NCI-H2029 (cell line): ENCODE measurements at regions not wholly inside any gene's neighbourhood (a gene's known extent, or its start where the extent isn't known, plus 50 kb on each side); places are given as distances from the start of the nearest gene placed in this dataset.

ENCODE experiments used
- DNase-seq: peaks from one replicate; lab custom pipeline; 2025; lab: John Stamatoyannopoulos, UW

DNA sequence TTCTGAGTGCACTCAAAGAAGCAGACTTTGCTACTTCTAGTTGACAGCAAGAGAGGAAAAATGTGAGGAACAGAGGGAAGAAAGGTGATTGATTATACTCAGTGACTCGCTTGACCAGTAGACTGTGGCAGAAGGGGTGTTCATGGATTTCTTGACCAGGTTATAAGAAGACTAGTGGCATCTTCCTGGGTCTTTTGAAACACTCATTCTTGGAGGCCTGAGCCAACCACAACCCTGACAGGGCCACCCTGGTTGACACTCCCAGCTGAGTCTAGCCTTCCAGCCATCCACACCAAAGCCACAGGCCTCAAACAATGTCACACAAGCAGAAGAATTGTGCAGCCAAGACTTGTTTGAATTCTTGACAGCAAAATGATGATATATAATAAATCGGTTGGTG, 366.3 kb downstream of the SS18 start:
- no peak for DNase-seq

DNA sequence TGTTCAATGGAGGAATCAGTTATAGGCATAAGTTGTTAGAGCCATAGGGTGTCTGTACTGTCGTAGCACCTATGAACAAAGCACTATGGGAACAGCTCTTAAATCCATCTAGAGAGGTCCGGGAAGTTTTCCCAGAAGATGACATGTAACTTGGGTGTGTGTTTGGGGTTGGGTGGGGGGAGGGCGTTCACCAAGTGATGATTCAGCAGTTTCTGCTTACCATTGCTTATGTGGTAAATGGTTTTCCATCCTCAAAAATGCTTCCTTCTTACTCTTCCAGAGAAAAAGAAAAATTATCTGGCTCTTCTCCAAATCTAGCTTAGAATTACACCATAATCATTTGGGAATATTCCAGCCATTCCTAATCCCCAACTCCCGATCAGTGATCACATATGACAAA, 361.1 kb upstream of the ZNF521 start:
- no peak for DNase-seq

DNA sequence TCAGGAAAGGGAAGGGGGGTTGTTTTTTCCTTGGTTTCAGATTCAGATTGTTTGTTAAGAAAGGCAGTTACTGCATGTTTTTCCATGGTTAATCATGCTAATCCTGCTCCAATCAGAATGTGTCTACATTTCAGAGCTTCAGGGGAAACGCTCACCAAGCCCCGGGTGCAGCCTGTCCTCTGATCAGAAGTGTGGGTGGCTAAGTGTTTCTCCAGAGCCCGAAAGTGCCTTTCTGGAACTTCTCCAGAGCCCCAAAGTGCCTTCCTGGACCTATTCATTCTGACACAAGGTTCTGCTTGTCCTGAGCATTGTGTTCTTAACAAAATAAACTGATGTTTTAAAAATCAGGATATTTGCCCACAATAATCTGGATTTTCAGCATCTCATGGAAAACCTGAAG, 359.0 kb upstream of the ZNF521 start:
- DNase-seq: no peak

DNA sequence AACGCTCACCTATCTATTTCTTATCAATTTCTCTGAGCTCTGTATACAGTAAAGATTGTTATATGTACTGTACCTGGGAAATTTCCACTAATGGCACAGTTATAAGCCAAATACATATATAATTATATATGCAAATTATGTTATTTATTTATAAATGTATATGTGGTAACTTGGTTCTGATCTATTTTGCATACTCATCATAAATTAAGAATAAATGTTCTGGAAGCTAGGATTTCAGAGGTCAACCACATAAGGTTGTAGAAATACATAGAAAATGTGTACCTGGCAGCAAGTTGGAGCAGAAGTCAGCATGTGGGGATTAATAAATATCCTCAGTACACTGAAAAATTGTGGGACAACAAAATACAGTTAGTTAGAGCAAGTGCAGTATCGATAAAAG, 353.7 kb upstream of the ZNF521 start:
- no peak for DNase-seq

DNA sequence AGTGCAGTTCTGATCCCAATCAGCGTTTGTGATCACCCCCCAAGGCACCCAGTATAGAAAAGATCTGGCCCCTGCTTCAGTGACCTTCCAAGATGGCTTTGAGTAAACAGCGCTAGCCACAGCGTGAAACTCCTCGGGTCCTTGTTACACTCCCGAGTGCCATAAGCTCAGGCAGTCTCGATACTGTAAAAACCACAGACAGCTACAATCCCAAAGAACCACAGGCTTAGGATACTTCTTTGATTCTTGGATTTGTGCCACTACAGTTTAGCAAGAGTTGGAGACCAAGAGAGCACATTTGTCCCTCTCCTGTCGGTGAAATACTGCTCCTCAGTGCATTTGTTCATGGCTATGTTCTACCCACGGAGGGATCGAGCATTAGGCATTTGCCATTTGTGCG, 352.5 kb upstream of the ZNF521 start:
- DNase-seq: no peak

DNA sequence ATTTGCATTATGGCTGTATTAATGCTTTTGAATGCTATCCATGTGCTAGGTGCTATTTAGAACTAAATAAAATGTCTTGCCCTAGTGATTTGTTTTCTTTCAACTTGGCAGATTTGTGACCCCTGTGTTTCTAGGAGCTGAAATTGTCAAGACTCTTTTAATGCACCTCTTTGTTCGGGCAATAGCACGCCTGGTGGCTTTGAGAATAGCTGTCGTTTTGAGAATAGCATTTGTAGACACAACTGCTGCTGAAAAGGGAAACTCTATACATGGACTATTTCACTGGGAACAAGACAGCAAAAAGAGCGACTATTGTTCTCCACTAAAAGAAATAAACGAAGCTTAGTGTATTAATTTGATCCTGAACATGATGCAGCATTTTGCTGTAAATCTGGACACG, 352.1 kb upstream of the ZNF521 start:
- no peak for DNase-seq

DNA sequence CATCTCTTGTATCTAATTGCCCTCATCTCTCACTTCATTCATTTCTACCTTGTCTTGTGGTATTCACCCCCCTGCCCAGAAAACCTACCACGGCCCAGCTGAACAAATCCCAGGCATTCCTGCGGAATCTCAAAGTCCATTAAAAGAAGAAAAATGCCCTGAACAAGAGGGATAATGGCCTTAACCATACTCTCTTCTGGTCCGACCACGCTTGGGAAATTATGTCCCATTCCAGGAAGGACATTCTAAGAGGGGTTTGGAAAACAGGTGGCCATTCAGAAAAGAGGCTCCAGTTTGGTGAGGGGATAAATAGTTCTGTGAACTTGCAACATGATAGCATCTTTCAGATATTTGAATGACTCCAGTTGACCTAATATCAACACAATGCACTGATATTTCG, 349.9 kb upstream of the ZNF521 start:
- DNase-seq: no peak

DNA sequence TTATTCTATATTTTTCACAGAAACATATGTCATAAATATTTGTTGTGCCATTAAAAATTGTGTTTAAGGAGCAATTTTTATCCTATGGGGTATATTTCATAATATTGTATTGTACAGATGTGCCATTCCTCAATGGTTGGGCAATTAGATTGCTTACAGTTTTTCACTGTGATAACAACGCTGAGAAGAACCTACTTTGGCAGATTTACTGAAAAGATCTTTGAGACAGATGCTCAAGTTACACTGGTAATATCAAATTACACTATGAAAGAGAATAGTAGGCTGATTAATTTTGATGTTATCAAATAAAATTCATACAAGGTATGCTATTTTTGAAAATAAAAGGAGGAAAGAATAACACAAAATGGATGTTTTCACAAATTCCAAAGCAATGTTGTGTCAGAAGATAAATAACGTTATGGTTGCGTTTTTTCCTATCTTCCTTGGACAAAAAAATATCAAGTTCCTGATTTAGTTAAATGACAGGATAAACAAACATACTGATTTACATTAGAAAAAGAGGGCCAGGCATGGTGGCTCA, 335.1 kb upstream of the ZNF521 start:
- DNase-seq: no peak

DNA sequence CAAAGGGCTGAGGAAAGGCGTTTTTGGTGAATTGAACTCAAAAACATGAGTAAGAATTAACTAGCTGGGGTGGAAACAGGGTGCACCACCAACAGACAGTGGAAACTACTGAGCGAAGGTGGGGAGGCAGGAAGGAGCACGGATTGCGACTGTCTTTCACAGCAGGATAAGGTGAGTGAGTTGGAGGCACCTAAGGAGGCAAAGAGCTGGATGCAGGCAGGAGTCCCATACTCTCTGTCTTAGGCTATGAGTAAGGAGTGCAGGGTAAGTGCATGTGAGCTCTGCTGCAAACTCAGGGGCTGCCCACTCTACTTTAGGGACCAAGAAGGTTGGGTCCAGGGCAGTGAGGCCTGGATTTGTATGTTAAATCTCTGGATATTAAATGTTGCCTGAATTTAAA, 333.1 kb upstream of the ZNF521 start:
- no peak for DNase-seq

DNA sequence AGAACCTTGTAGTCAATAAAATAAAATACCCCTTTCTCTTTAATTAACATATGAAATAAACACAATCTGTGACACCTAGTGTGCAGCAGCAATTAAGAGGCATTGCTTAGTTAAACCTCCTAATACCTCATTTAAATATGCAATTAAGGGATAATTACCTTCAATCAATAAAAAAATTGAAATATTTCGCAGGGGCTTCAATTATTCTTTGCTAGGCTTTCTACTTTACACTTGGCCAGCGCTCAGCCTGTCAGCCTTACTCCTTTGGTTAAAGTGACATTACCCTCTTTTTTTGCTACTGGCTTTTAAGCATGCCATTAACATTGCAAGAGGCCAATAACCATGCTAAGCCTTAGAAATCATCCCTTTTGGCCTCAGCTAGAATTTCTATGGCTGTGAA, 327.5 kb upstream of the ZNF521 start:
- DNase-seq: no peak

DNA sequence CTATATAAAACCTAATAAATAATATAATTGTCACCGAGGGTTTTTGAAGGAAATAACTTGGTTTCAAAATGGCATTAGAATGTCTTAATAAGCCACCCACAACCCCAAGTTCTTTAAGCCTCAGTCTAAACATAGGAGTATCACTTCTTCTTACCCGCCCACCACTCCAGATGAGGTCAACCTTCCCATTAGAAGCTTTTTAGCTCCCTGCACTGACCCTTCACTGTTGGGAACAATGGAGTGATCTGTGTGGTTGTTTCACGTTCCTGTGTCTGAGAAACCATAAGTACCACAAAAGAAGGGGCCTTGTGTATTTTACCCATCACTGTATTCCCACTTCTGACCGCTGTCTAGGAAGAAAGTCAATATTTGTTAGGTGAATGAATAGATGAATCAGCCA, 326.3 kb upstream of the ZNF521 start:
- DNase-seq: no peak

DNA sequence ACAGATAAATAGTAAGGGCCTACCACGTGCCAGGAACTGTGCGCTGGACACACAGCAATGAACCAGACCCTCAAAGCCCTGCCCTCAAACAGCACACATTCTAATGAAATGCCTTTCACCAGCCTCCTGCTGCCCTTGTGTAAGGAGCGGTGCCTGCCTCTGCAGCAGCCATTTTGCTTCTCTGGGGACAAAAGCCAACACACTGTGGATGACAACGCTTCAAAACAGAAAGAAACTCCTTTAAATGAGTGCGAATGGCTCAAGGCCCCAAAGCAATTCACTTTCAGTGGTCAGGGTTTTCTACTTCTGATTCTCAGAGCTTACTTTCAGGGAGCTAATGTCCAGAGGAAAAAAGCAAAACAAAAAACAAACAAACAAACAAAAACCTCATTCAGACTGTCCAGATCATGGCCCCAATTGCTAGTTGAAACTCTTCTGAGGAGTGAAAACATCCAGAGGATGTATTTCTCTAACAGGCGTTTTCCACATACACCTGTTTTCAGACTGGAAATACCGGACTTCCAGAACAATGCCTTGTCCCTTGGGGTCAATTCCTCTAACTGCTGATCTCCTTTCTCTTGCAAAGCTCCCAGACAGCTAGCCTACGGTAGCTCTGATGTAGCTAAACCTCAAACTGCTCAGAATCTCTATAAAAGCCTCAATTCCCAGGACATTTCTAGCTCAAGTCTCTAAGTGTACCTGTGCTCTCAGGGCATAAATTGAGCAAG, 323.3 kb upstream of the ZNF521 start:
- DNase-seq: no peak

DNA sequence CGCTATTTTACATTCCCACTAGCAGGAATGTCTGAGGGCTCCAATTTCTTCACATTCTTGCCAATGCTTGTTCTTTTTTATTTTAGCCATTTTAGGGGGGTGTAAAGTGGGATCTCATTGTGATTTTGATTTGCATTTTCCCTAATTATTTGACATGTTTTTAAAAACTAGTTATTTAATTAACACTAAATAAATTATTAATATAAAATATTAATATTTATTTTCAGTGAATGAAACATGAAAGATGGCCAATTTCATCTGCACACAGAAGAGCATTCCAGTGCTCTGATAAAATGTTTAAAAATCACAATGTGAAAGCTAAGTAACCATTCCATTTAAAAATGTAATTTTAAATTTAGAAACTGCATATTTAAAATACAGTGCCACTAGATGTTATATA, 322.2 kb upstream of the ZNF521 start:
- no peak for DNase-seq

DNA sequence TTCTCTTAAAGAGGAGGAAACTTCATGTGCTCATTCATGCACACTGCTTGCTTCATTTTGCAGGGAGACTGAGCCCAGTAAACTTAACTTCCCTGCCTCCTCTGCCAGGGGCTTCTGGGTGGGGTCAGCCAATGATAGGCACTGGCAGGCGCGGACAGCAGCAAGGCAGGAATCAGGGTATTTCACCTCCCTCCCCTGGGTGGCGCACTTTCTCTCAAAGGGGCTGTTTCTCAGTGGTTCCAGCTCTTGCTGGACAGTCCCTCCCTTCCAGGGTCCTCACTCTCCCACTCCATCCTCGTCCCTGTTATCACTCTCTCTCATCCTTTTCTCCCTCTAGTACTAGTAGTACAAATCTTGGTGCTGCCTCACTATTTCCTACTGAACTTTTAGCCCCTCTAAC, 320.5 kb upstream of the ZNF521 start:
- DNase-seq: no peak

DNA sequence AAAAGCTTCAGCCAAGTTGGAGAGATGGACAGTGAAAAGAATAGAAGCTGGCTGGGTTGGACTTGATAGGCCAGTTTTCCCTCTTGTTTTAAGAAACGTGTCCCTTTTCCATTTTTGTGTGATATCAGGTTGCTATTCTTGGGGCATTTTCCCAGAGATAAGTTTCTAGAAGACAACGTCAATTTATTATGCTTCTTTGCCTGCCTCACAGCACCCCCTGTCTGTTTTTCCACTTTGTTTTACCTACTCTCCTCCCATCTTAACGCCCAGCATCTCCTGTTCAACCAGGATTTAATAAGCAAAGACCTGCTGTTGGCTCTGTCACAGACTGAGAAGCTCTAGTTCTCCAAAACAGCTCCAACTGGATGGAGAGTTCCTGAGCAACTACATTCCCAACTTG, 317.8 kb upstream of the ZNF521 start:
- no peak for DNase-seq

DNA sequence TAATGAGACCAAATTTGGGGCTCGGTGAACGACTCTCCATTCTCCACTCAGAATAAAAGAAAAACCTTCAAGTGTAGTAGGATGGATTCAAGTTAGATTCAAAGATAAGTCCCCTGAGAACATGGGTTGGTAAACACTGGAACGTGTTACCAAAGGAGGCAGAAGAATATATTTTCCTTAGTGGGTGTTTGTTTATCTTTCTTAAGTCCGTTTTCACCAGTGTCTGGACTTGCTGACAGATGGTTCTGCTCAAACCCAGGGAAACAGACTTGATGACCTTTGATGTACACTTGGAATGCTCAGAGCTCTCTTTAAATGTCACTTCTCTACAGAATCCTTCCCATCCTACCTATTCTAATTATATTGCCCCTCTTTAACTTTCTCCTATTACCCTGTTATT, 310.3 kb upstream of the ZNF521 start:
- no peak for DNase-seq

DNA sequence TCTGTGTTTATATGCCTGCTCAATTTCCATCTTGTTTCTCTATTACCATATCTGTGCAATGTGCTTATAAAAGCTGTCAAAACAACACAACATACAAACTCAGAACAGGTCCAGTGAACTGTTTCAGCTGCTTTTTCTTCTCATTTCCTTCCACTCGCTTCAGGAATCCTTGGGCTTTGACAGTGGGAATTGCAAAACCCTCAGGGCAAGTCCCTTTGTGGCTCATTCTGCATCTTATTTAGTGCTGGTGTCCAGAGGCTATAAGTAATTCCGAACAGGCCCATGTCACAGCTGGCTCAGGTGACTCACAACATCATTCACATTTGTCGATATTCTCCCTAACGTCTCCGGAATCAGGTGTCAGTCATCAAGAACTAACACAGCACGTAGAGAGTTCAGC, 309.9 kb upstream of the ZNF521 start:
- DNase-seq: no peak

DNA sequence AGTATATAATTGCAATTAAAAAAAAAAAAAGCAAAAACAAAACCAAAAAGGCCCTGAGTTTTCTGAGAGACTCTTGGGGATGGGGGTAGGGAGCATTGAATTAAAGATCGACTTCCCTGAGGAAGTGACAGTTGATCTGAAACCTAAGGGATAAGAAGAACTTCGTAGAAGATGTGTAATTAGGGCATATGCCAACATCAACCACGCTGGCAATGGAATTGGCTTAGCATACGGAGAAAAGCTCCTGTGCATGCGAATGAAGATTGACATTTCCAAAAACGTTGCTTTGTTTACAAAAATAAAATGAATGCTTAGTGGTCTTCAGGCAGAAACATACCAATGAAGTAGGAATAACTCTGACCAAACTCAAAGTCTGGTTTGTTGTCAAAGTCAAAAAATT, 307.6 kb upstream of the ZNF521 start:
- DNase-seq: no peak

DNA sequence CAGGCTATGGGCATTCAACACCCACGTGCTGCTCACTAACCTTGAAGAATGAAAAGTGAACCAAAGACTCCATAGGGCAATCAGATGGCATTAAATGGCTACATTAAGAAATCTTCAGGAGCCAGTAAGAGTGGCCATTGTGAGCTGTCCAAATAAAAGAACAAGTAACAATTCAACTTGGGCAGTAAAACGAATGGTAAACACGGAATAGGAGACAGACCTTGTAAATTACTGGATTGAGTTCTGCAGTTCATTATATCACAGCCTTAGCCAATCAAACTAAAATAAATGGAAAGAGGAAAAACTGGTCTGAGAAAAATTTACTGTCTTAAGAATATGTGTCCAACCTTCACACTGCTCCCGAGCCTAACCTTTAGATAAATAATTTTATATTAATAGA, 306.5 kb upstream of the ZNF521 start:
- DNase-seq: no peak

DNA sequence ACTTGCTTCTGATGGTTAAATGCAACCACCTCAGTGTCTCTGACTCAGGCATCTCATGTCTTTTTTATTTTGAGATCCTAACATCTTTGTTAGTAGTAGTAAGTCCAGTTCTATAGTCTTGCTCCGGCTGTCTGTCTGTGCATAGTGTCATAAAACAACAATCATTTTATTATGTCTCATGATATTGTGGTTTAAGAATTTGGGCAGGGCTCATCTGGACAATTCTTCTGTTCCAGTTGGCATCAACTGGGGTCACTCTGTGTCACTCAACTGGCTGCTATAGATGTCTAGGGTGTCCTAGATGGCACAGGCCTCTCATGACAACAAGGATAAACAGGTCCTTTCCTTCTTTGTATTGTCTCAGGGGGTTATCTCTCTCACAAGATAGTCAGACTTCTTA, 299.6 kb upstream of the ZNF521 start:
- no peak for DNase-seq

DNA sequence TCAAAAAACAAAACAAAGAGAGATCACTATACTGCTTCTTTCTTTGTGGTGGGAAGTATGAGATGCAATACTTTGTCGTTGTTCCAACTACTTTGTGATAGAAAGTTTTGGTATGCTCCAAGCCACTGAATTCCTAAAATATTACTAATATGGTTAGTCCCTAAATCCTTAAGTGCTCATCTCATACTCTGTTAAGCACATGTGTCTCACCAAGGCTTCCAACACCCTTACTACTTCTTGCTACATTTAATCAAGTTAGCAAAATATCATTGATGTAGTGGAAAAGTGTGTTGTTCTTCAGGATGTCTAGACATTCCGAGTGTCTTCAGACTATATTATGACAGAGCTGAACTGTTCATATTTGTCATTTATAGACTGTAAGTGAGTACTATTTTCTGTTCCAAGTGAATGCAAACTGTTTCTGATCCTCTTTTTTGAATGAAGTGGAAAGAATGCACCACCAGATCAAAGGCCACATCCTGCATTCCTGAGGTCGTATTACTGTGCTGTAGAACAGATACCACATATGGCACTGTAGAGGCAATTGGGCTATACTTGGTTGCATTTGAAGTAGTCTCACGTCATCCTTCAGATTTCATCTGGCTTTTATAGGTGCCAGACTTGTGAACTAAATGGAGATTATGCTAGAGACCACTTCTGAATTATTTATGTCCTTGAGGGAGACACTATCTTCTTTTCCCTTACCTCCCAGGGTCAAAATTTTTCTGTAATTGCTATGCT, 298.4 kb upstream of the ZNF521 start:
- DNase-seq: no peak

DNA sequence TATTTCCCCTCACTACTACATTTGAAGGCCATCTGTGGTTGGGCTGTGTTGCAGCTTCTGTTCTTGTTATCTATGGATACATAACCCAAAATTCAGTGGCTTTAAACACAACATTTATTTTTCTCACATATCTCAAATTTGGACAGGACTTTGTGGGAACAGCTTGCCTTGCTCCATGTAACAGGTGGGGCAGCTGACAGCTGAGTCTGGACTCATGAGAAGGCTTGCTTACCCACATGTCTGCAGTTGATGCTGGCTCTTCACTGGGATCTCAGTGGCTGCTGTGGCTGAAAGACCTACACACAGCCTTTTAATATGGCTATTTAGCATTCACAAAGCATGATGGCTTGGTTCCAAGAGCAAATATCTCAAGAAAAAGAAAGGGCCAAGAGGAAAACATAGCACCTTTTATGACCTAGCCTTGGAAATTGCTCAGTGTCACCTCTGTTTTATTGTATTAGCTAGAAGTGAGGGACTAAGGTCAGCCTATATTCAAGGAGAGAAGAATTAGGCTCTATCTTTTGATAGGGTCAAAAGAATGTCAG, 296.8 kb upstream of the ZNF521 start:
- DNase-seq: no peak

DNA sequence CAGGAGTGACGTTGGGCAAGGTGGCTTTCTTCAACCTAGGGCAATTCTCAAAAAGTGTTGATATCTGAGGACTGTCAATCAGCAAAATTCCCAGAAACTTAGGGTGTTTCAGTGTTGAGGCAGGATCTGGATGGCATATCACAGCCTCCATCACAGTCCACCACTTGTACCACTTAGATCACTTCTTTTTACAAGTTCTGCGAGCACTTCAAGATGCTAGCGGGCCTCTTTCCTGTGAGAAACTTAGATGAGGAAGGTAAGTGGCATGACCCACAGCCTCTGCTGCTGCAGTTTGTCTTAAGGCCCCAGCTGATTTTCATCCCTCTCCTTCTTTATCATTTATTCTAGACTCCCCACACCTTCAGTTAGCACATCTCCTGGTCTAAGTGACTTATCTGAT, 295.4 kb upstream of the ZNF521 start:
- DNase-seq: no peak
